ENCODE measurements at regions not wholly inside any gene's neighbourhood (a gene's known extent, or its start where the extent isn't known, plus 50 kb on each side); places are given as distances from the start of the nearest gene placed in this dataset.
"Not testable (repeated sequence)": the region's sequence is repeated elsewhere in the genome, so short reads cannot be mapped to it uniquely, and the experiment has no call there.

DNA sequence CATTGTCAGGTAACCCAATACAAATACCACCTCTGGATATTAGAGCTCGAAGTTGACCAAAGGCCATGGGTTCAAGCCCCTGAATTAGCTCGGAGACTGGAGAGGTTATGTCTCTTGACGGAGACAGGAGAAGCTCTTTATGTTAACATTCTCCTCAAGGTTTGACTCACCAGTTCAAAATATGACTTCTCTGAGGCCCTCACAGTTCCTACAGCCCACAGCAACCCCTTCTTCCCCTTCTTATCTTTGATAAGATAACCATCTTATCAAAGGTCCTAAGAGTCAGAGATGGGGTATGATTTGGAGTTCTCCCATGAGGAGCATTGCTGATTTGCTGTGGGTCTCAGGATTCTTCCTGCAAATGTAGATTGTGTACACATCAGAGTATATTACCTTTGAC, 246.6 kb downstream of the UBE2NL start:
- H4K20me1 ChIP-seq (ENCODE audit: insufficient read depth, low read depth, low read length); H3K36me3 ChIP-seq (ENCODE audit: insufficient read depth, low read length); H3K9ac ChIP-seq (ENCODE audit: low read length); H3K4me1 ChIP-seq (ENCODE audit: low read length); H3K9me3 ChIP-seq (ENCODE audit: low read length); H2AFZ ChIP-seq (ENCODE audit: low read length); H3K4me3 ChIP-seq (ENCODE audit: low read length); DNase-seq; H3K27me3 ChIP-seq (ENCODE audit: low read length); H3K9me2 ChIP-seq (replicated peaks; ENCODE audit: insufficient read depth, low read length); H3K79me2 ChIP-seq (ENCODE audit: low read length); H3K4me2 ChIP-seq (ENCODE audit: low read depth, low read length, poor library complexity, severe bottlenecking); H3K27ac ChIP-seq (ENCODE audit: low read length): not testable (repeated sequence)

DNA sequence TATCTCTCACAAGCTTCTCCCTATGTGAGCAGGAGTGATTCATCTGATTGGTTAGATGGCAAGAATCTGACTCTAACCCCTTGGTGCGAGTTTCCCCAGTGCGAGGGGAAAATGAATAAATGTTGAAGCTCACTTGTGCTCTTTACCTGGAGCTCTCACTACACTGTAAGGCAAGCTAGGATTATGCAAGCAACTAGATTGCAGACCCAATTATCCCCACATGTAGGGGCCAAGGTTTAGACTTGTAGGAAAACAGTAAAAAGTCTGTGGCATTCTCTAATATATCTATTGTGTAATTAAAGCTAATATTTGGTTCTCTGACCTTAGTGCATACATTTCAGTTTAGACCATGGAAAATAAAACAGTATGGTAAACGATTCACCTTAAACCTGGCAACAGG, 247.2 kb downstream of the UBE2NL start:
- H2AFZ ChIP-seq (ENCODE audit: low read length); H3K4me3 ChIP-seq (ENCODE audit: low read length); H3K4me2 ChIP-seq (ENCODE audit: low read depth, low read length, poor library complexity, severe bottlenecking); DNase-seq; H3K79me2 ChIP-seq (ENCODE audit: low read length); H3K9ac ChIP-seq (ENCODE audit: low read length); H4K20me1 ChIP-seq (ENCODE audit: insufficient read depth, low read depth, low read length); H3K9me2 ChIP-seq (replicated peaks; ENCODE audit: insufficient read depth, low read length); H3K27ac ChIP-seq (ENCODE audit: low read length); H3K36me3 ChIP-seq (ENCODE audit: insufficient read depth, low read length); H3K9me3 ChIP-seq (ENCODE audit: low read length); H3K27me3 ChIP-seq (ENCODE audit: low read length); H3K4me1 ChIP-seq (ENCODE audit: low read length): not testable (repeated sequence)

DNA sequence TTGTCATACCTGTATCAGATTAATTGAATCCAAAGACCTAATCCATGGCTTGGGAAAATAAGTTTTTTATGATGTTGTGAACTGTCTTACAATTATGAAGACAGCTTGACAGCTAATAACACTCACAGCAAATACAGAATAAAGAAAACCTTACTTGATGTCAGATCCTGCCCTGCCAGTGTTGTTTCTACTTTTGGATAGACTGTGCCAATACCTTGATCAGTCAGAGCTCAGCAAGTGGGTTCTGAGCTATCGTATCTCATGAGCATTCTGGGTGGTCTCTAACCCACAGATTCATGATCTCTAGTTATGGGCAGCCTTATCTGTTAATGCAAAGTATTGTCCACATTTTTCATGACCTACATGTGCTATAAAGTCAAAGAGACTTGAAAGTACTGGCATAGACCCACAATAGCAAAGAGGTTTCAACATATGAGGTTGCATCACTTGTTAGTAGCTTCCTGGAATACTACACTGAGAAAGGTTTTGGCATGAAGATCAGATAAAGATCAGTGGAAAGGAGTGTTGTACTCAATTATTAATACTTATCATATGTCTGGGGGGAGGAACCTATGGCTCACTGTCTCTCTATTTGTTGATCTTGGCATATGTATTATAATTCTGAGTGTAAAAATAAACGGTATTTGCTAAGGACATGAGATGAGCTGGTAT, 250.7 kb downstream of the UBE2NL start:
- not testable (repeated sequence) for H3K36me3 ChIP-seq (ENCODE audit: insufficient read depth, low read length); H2AFZ ChIP-seq (ENCODE audit: low read length); DNase-seq; H4K20me1 ChIP-seq (ENCODE audit: insufficient read depth, low read depth, low read length); H3K9me3 ChIP-seq (ENCODE audit: low read length); H3K4me1 ChIP-seq (ENCODE audit: low read length); H3K9ac ChIP-seq (ENCODE audit: low read length); H3K27ac ChIP-seq (ENCODE audit: low read length); H3K79me2 ChIP-seq (ENCODE audit: low read length); H3K27me3 ChIP-seq (ENCODE audit: low read length); H3K9me2 ChIP-seq (replicated peaks; ENCODE audit: insufficient read depth, low read length); H3K4me2 ChIP-seq (ENCODE audit: low read depth, low read length, poor library complexity, severe bottlenecking); H3K4me3 ChIP-seq (ENCODE audit: low read length)

DNA sequence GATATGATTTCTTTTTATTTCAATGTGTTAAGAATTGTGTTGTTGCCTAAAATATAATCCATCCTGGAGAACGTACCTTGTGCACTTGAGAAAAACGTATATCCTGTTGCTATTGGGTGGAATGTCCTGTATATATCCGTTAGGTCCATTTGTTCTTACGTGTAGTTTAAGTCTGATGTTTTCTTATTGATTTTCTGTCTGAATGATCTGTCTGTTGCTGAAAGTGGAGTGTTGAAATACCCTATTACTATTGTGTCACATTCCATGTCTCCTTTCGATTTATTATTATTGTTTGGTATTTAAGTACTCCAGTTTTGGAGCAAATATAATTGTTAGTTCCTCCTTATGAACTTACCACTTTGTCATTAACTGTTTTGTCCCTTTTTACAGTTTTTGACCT, 270.6 kb downstream of the UBE2NL start:
- H3K4me1 ChIP-seq (ENCODE audit: low read length); H3K27ac ChIP-seq (ENCODE audit: low read length); DNase-seq; H2AFZ ChIP-seq (ENCODE audit: low read length); H3K4me3 ChIP-seq (ENCODE audit: low read length); H3K9me3 ChIP-seq (ENCODE audit: low read length); H4K20me1 ChIP-seq (ENCODE audit: insufficient read depth, low read depth, low read length); H3K79me2 ChIP-seq (ENCODE audit: low read length); H3K9ac ChIP-seq (ENCODE audit: low read length); H3K4me2 ChIP-seq (ENCODE audit: low read depth, low read length, poor library complexity, severe bottlenecking); H3K9me2 ChIP-seq (replicated peaks; ENCODE audit: insufficient read depth, low read length); H3K36me3 ChIP-seq (ENCODE audit: insufficient read depth, low read length); H3K27me3 ChIP-seq (ENCODE audit: low read length): not testable (repeated sequence)

DNA sequence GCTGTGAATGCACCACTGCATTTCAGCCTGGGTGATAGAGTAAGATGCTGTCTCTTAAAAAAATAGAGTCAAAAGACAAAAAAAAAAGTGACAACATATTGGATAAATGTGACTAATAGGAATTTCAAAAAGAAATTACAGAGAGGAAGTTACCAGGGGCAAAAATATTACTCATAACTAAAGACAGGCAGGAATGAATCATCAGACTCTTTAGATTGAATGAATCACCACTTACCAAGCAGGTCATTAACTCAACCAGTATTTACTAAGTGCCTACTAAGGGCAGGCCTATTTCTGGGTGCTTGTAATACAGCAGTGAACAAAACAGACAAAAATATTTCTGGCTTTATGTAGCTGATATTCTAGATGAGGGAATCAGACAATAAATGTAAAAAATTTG, 301.3 kb downstream of the UBE2NL start:
- not testable (repeated sequence) for H3K27me3 ChIP-seq (ENCODE audit: low read length); H3K79me2 ChIP-seq (ENCODE audit: low read length); H3K4me3 ChIP-seq (ENCODE audit: low read length); DNase-seq; H3K27ac ChIP-seq (ENCODE audit: low read length); H2AFZ ChIP-seq (ENCODE audit: low read length); H3K36me3 ChIP-seq (ENCODE audit: insufficient read depth, low read length); H3K4me1 ChIP-seq (ENCODE audit: low read length); H3K9me2 ChIP-seq (replicated peaks; ENCODE audit: insufficient read depth, low read length); H3K9me3 ChIP-seq (ENCODE audit: low read length); H4K20me1 ChIP-seq (ENCODE audit: insufficient read depth, low read depth, low read length); H3K9ac ChIP-seq (ENCODE audit: low read length); H3K4me2 ChIP-seq (ENCODE audit: low read depth, low read length, poor library complexity, severe bottlenecking)

DNA sequence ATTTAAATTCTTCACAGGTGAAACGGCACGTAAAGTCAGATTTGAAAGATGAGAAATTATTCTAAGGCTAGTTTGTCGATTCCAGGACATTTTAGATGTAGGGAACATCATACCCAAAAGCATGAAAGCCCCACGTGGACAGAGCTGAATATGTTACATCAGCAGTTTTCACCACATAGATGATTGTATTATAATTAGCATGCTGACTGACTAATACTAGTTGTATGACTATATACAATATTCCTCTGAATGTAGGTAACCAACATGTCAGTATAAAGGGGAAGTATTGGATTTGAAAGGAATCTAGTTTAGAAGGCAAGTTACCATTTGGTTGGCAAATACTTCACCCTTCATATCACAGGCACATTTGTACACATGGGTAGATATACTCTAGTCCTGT, 304.6 kb downstream of the UBE2NL start:
- not testable (repeated sequence) for H3K9ac ChIP-seq (ENCODE audit: low read length); H3K4me3 ChIP-seq (ENCODE audit: low read length); H4K20me1 ChIP-seq (ENCODE audit: insufficient read depth, low read depth, low read length); H3K4me2 ChIP-seq (ENCODE audit: low read depth, low read length, poor library complexity, severe bottlenecking); H2AFZ ChIP-seq (ENCODE audit: low read length); H3K27ac ChIP-seq (ENCODE audit: low read length); DNase-seq; H3K79me2 ChIP-seq (ENCODE audit: low read length); H3K4me1 ChIP-seq (ENCODE audit: low read length); H3K27me3 ChIP-seq (ENCODE audit: low read length); H3K9me2 ChIP-seq (replicated peaks; ENCODE audit: insufficient read depth, low read length); H3K9me3 ChIP-seq (ENCODE audit: low read length); H3K36me3 ChIP-seq (ENCODE audit: insufficient read depth, low read length)

DNA sequence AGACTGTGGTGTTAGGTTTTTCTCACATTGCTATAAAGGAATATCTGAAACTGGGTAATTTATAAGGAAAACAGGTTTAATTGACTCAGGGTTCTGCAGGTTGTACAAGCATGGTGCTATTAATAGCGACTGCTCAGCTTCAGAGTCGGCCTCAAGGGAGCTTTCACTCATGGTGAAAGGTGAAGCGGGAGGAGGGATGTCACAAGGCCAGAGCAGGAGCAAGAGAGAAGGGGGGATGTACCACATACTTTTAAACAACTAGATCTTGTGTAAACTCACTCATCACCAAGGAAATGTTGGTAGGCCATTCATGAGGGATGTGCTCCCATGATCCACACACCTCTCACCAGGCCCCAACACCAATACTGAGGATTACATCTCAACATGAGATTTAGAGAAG, 313.2 kb downstream of the UBE2NL start:
- not testable (repeated sequence) for H3K9me3 ChIP-seq (ENCODE audit: low read length); H3K79me2 ChIP-seq (ENCODE audit: low read length); H3K4me2 ChIP-seq (ENCODE audit: low read depth, low read length, poor library complexity, severe bottlenecking); H3K9me2 ChIP-seq (replicated peaks; ENCODE audit: insufficient read depth, low read length); H3K4me3 ChIP-seq (ENCODE audit: low read length); H3K27ac ChIP-seq (ENCODE audit: low read length); H2AFZ ChIP-seq (ENCODE audit: low read length); H3K4me1 ChIP-seq (ENCODE audit: low read length); H3K36me3 ChIP-seq (ENCODE audit: insufficient read depth, low read length); H3K9ac ChIP-seq (ENCODE audit: low read length); H4K20me1 ChIP-seq (ENCODE audit: insufficient read depth, low read depth, low read length); H3K27me3 ChIP-seq (ENCODE audit: low read length)
- DNase-seq = peak; percentile 59

DNA sequence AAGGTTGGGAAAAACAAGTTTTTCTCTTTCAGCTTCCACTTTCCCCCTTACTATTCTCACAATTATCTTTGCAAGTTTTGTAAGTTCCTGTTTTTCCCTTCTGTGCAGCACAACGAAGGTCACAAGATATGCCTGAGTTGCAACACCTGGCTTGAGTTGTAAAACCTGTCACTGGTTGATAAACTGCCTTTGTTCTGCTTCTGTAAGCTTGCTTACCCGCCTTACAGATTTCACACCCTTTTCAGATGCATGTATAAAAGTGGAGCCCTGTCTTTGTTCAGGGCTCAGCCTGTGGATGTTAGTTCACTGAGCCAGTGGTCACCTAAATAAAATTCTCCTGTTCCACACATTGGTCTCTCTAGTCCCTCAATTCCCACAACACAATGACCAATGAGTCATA, 318.9 kb downstream of the UBE2NL start:
- peak overlapping the region; percentile 66 for H3K27ac ChIP-seq (ENCODE audit: low read length)
- H3K4me2 ChIP-seq (ENCODE audit: low read depth, low read length, poor library complexity, severe bottlenecking); H3K4me1 ChIP-seq (ENCODE audit: low read length); H4K20me1 ChIP-seq (ENCODE audit: insufficient read depth, low read depth, low read length); H3K9me2 ChIP-seq (replicated peaks; ENCODE audit: insufficient read depth, low read length); H3K9ac ChIP-seq (ENCODE audit: low read length); H3K4me3 ChIP-seq (ENCODE audit: low read length); H3K36me3 ChIP-seq (ENCODE audit: insufficient read depth, low read length); H3K27me3 ChIP-seq (ENCODE audit: low read length); H3K79me2 ChIP-seq (ENCODE audit: low read length); DNase-seq; H3K9me3 ChIP-seq (ENCODE audit: low read length); H2AFZ ChIP-seq (ENCODE audit: low read length): not testable (repeated sequence)

DNA sequence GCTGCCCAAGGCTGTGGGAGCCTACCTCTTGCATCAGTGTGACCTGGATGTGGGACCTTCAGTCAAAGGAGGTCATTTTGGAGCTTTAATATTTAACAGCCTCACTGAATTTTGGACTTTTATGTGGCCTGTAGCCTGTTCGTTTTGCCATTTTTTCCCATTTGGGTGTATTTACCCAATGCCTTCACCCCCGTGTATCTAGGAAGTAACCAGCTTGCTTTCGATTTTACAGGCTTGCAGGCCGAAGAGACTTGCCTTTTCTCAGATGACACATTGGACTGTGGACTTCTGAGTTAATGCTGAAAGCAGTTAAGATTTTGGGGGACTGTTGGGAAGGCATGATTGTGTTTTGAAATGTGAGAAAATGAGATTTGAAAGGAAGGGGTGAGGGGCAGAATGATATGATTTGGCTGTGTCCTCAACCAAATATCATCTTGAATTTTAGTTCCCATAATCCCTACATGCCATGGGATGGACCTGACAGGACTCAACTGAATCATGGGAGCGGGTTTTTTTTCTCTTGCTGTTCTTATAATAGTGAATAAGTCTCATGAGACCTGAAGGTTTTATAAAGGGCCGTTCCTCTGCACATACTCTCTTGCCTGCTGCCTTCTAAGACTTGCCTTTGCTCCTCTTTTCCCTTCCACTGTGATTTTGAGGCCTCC, 324.6 kb downstream of the UBE2NL start:
- not testable (repeated sequence) for H4K20me1 ChIP-seq (ENCODE audit: insufficient read depth, low read depth, low read length); H3K27me3 ChIP-seq (ENCODE audit: low read length); H3K9ac ChIP-seq (ENCODE audit: low read length); H3K9me2 ChIP-seq (replicated peaks; ENCODE audit: insufficient read depth, low read length); H3K9me3 ChIP-seq (ENCODE audit: low read length); H3K79me2 ChIP-seq (ENCODE audit: low read length); H3K4me2 ChIP-seq (ENCODE audit: low read depth, low read length, poor library complexity, severe bottlenecking); H2AFZ ChIP-seq (ENCODE audit: low read length); H3K36me3 ChIP-seq (ENCODE audit: insufficient read depth, low read length); H3K4me1 ChIP-seq (ENCODE audit: low read length); H3K27ac ChIP-seq (ENCODE audit: low read length); H3K4me3 ChIP-seq (ENCODE audit: low read length); DNase-seq

All from Karpas-422 (cell line).